ENCODE measurements at regions not wholly inside any gene's neighbourhood (a gene's known extent, or its start where the extent isn't known, plus 50 kb on each side); places are given as distances from the start of the nearest gene placed in this dataset.

DNA sequence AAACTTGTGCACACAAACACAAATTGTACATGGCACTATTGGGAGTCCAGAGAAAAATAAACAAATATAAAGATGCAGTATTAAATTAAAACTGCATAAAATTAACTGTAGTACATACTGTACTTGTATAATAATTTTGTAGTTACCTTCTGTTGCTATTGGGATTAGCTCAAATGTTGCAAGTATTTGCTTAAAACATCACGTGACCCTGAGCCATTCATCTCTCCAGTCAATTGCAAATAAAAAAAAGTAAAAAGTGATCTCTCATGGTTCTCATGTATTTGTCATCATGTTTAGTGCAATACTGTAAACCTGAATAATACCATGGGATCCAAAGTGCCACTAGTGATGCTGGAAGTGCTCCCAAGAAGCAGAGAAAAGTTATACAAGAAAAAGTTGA is 88.1 kb upstream of the NAV3 start:
- TF ChIP-seq, protein P1, sequence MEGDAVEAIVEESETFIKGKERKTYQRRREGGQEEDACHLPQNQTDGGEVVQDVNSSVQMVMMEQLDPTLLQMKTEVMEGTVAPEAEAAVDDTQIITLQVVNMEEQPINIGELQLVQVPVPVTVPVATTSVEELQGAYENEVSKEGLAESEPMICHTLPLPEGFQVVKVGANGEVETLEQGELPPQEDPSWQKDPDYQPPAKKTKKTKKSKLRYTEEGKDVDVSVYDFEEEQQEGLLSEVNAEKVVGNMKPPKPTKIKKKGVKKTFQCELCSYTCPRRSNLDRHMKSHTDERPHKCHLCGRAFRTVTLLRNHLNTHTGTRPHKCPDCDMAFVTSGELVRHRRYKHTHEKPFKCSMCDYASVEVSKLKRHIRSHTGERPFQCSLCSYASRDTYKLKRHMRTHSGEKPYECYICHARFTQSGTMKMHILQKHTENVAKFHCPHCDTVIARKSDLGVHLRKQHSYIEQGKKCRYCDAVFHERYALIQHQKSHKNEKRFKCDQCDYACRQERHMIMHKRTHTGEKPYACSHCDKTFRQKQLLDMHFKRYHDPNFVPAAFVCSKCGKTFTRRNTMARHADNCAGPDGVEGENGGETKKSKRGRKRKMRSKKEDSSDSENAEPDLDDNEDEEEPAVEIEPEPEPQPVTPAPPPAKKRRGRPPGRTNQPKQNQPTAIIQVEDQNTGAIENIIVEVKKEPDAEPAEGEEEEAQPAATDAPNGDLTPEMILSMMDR (IDR thresholded peaks at IDR 0.05; ENCODE audit: low read depth, low read length): no peak
- TF ChIP-seq POLR2A (IDR thresholded peaks at IDR 0.05; ENCODE audit: extremely low read depth, insufficient read length): no peak
- TF ChIP-seq, protein P2, sequence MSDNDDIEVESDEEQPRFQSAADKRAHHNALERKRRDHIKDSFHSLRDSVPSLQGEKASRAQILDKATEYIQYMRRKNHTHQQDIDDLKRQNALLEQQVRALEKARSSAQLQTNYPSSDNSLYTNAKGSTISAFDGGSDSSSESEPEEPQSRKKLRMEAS (IDR thresholded peaks at IDR 0.05; ENCODE audit: low read depth, low read length): no peak
- no peak for TF ChIP-seq MYC (IDR thresholded peaks at IDR 0.05; ENCODE audit: low read depth, low read length)
